ENCODE measurements at regions not wholly inside any gene's neighbourhood (a gene's known extent, or its start where the extent isn't known, plus 50 kb on each side); places are given as distances from the start of the nearest gene placed in this dataset.

- Histone ChIP-seq H3K4me2 (no peak overlapping the region), H2AFZ (replicated peaks) (no peak overlapping the region), H3K36me3 (no peaks in the 10 kb centered on the region), H3K27ac (no peak overlapping the region), H3K9me3 (ENCODE audit: low read depth) (no peaks in the 10 kb centered on the region), H3F3A (ENCODE audit: low read depth) (no peaks in the 10 kb centered on the region), H4K20me1 (ENCODE audit: low read depth) (no peaks in the 10 kb centered on the region), H3K4me3 (no peak overlapping the region), H3K27me3 (no peaks in the 10 kb centered on the region), H3K9ac (no peak overlapping the region), H3K79me2 (ENCODE audit: low read depth) (no peaks in the 10 kb centered on the region), H3K4me1 (no peaks in the 10 kb centered on the region)
- DNase-seq (ENCODE audit: low spot score), result no peak
- Mint-ChIP-seq H3K36me3 (no peaks in the 10 kb centered on the region), H3K4me1 (no peaks in the 10 kb centered on the region), H3K27me3 (ENCODE audit: insufficient read depth, low read depth) (peaks cover 2% of the 10 kb centered on the region), H3K27ac (no peak overlapping the region), H3K9me3 (no peaks in the 10 kb centered on the region), H3K4me3 (no peak overlapping the region)
- TF ChIP-seq CTCF (IDR thresholded peaks at IDR 0.05) (no peak), EZH2phosphoT487 (IDR thresholded peaks at IDR 0.05) (no peak), EZH2 (IDR thresholded peaks at IDR 0.05) (no peak)
These were observed 228.5 kb upstream of the ADAMTS3 start for GRCh38 chr4:72797486-72797885.

DNA sequence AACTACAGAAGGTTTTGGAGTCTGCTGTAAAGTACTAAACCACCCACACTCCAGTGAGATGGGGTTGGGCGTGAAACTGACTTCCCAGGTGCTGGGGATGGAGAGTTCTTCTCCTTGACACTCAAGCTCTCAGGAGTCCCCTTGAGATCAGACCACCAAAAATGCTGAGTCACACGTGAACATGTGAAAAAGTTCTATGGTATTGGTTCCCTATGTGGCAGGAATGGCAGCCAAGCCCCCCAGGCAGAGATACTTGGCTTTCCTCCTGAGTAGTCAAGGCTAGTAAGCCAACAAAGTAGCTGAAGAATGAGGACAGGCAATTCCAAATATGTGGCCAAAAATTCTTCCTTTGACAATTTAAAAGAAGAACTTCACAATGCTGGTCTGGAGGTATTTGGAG is 222.0 kb upstream of the ADAMTS3 start:
- Histone ChIP-seq H4K20me1 (ENCODE audit: low read depth) (no peaks in the 10 kb centered on the region), H3F3A (ENCODE audit: low read depth) (no peaks in the 10 kb centered on the region)
- no peak overlapping the region for H3K27ac Mint-ChIP-seq

DNA sequence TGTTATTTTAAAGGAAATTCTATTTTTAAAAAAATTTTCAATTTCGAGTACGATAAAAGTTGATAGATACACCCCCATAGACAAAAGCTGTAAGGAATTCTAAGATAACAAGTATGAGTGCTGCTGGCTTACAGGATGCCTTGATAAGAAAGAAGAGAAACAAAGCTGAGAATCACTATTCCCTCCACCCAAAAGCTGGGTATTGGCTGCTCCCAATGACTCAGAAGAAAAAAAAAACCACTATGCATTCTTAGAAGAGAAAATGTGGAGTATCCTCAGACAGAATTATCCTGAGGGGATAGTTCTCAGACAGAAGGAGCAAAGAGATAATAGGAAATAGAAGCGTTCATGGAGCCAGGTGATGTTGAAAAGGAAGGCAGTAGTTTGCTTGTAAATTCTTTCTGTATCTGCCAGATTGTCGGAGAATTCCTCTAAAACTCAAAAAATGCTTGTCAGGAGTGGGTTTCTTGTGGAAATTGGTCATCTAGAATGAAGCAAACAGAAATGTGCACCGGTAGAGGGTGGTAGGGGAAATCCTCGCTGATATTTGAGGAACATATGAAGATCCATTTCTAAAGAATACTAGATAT is 217.5 kb upstream of the ADAMTS3 start:
- no peaks in the 10 kb centered on the region for H3K9me3 Mint-ChIP-seq

More for the DNA sequence above, 222.0 kb upstream of the ADAMTS3 start:
- Histone ChIP-seq H3K9me3 (ENCODE audit: low read depth) (no peaks in the 10 kb centered on the region), H2AFZ (replicated peaks) (no peak overlapping the region), H3K36me3 (no peaks in the 10 kb centered on the region), H3K27ac (no peak overlapping the region), H3K27me3 (no peaks in the 10 kb centered on the region), H3K4me2 (no peak overlapping the region), H3K4me3 (no peak overlapping the region), H3K79me2 (ENCODE audit: low read depth) (no peaks in the 10 kb centered on the region), H3K4me1 (no peaks in the 10 kb centered on the region), H3K9ac (no peak overlapping the region)
- no peak for DNase-seq (ENCODE audit: low spot score)
- Mint-ChIP-seq H3K4me1 (no peaks in the 10 kb centered on the region), H3K4me3 (no peak overlapping the region), H3K27me3 (ENCODE audit: insufficient read depth, low read depth) (no peaks in the 10 kb centered on the region), H3K9me3 (no peaks in the 10 kb centered on the region), H3K36me3 (no peaks in the 10 kb centered on the region)
- TF ChIP-seq EZH2 (IDR thresholded peaks at IDR 0.05) (no peak), CTCF (IDR thresholded peaks at IDR 0.05) (no peak), EZH2phosphoT487 (IDR thresholded peaks at IDR 0.05) (no peak)

More for the DNA sequence above, 217.5 kb upstream of the ADAMTS3 start:
- no peaks in the 10 kb centered on the region for H3K27me3 ChIP-seq
- no peaks in the 10 kb centered on the region for H3K27me3 Mint-ChIP-seq (ENCODE audit: insufficient read depth, low read depth)
- DNase-seq (ENCODE audit: low spot score), result no peak
- no peaks in the 10 kb centered on the region for H4K20me1 ChIP-seq (ENCODE audit: low read depth)
- TF ChIP-seq CTCF (IDR thresholded peaks at IDR 0.05) (no peak), EZH2 (IDR thresholded peaks at IDR 0.05) (no peak), EZH2phosphoT487 (IDR thresholded peaks at IDR 0.05) (no peak)
- H3K36me3 ChIP-seq, result no peaks in the 10 kb centered on the region
- H3K4me1 ChIP-seq, result no peaks in the 10 kb centered on the region
- no peak overlapping the region for H3K9ac ChIP-seq
- peak overlapping the region; percentile 55 for H2AFZ ChIP-seq (replicated peaks)
- no peaks in the 10 kb centered on the region for H3K79me2 ChIP-seq (ENCODE audit: low read depth)
- no peak overlapping the region for H3K27ac Mint-ChIP-seq
- H3K27ac ChIP-seq, result no peak overlapping the region
- H3K9me3 ChIP-seq (ENCODE audit: low read depth), result no peaks in the 10 kb centered on the region
- no peak overlapping the region for H3K4me2 ChIP-seq
- H3K36me3 Mint-ChIP-seq, result no peaks in the 10 kb centered on the region
- no peaks in the 10 kb centered on the region for H3F3A ChIP-seq (ENCODE audit: low read depth)
- H3K4me3 ChIP-seq, result no peak overlapping the region
- no peaks in the 10 kb centered on the region for H3K4me1 Mint-ChIP-seq
- H3K4me3 Mint-ChIP-seq, result no peak overlapping the region
